ENCODE measurements at regions not wholly inside any gene's neighbourhood (a gene's known extent, or its start where the extent isn't known, plus 50 kb on each side); places are given as distances from the start of the nearest gene placed in this dataset.

- TF ChIP-seq SAP30 (IDR thresholded peaks at IDR 0.05; ENCODE audit: insufficient read depth, insufficient replicate concordance, low read length) (no peak), TAF1 (IDR thresholded peaks at IDR 0.05; ENCODE audit: low read depth, low read length) (no peak), JUND (IDR thresholded peaks at IDR 0.05; ENCODE audit: low read length) (no peak), RNF2 (IDR thresholded peaks at IDR 0.05; ENCODE audit: borderline replicate concordance, low read depth, low read length, missing control alignments, poor library complexity, severe bottlenecking) (no peak), POLR2AphosphoS5 (IDR thresholded peaks at IDR 0.05; ENCODE audit: low read depth, low read length) (no peak), E2F6 (IDR thresholded peaks at IDR 0.05) (no peak), POLR2A (IDR thresholded peaks at IDR 0.05; ENCODE audit: control extremely low read depth in 1 of 2, low read depth in 2 of 2, low read length in 2 of 2) (no peak), EP300 (IDR thresholded peaks at IDR 0.05; ENCODE audit: borderline replicate concordance in 1 of 2, low read depth in 2 of 2, low read length in 2 of 2) (no peak), KDM5A (IDR thresholded peaks at IDR 0.05; ENCODE audit: low read length) (no peak), CTCF (IDR thresholded peaks at IDR 0.05; ENCODE audit: control extremely low read depth in 1 of 3, insufficient read depth in 1 of 3, low read depth in 1 of 3, low read length in 3 of 3) (no peak), YY1 (IDR thresholded peaks at IDR 0.05; ENCODE audit: low read depth, low read length) (no peak)
Observed at GRCh38 chr7:68998136-68998535, 600.1 kb upstream of the AUTS2 start.

All from H1 (cell line).